HEK293 (cell line): ENCODE measurements at regions not wholly inside any gene's neighbourhood (a gene's known extent, or its start where the extent isn't known, plus 50 kb on each side); places are given as distances from the start of the nearest gene placed in this dataset.

ENCODE experiments used
- CTCF ChIA-PET: fragments of 350-600 bp; formaldehyde crosslinking; extraction: SDS; loops from one replicate; lab custom pipeline; 2021; ENCODE audit warnings: antibody characterized with exemption; lab: Yijun Ruan, JAX
- POLR2A ChIA-PET: fragments of 300-600 bp; formaldehyde crosslinking; extraction: SDS; loops from one replicate; lab custom pipeline; 2020; ENCODE audit warnings: antibody characterized with exemption, inconsistent platforms; lab: Yijun Ruan, JAX
- H3K27ac ChIP-seq: fragments of 200-500 bp; sonication (Bioruptor generic); 2 replicates; pipeline ENCODE4 v1.5.1; 2014; ENCODE audit warnings: low read depth, low read length, control low read depth, inconsistent platforms; ENCODE audit errors: extremely low read depth
- H3K36me3 ChIP-seq, 2 experiments: fragments of 200-500 bp in 1 of 2; sonication (Bioruptor generic) in 1 of 2; 1 replicate in 1 of 2; 2 replicates in 1 of 2; pipeline ENCODE4 v1.5.1; 2014 to 2017; ENCODE audit warnings: inconsistent platforms in 2 of 2, low read length in 2 of 2; ENCODE audit not compliant: control insufficient read depth in 2 of 2, insufficient read depth in 1 of 2
- H3K4me1 ChIP-seq: fragments of 200-500 bp; sonication (Bioruptor generic); 2 replicates; pipeline ENCODE4 v1.5.1; 2014; ENCODE audit warnings: mild to moderate bottlenecking, low read length, inconsistent platforms; ENCODE audit not compliant: control insufficient read depth, insufficient read depth
- H3K4me3 ChIP-seq: 2 replicates; pipeline ENCODE4 v1.5.1; 2011; ENCODE audit warnings: low read depth, mild to moderate bottlenecking, control low read depth, low read length, moderate library complexity
- H3K9me3 ChIP-seq: fragments of 200-500 bp; sonication (Bioruptor generic); 2 replicates; pipeline ENCODE4 v1.5.1; 2014; ENCODE audit warnings: low read depth, low read length, inconsistent platforms; ENCODE audit not compliant: control insufficient read depth, insufficient read depth
- BCL6B ChIP-seq: fragments of 450-650 bp; formaldehyde crosslinking; IDR thresholded peaks from 2 replicates; pipeline ENCODE4 v1.5.1; 2017; ENCODE audit warnings: missing biosample characterization, missing genetic modification characterization
- GFI1B ChIP-seq: fragments of 450-650 bp; formaldehyde crosslinking; IDR thresholded peaks from 2 replicates; pipeline ENCODE4 v1.5.1; 2016; ENCODE audit warnings: missing biosample characterization, missing genetic modification characterization
- GLI4 ChIP-seq: fragments of 450-650 bp; formaldehyde crosslinking; IDR thresholded peaks from 2 replicates; pipeline ENCODE4 v1.5.1; 2016; ENCODE audit warnings: missing biosample characterization, missing genetic modification characterization
- GLIS1 ChIP-seq: fragments of 450-650 bp; formaldehyde crosslinking; IDR thresholded peaks from 2 replicates; pipeline ENCODE4 v1.5.1; 2016; ENCODE audit warnings: missing biosample characterization, missing genetic modification characterization
- HIC1 ChIP-seq: fragments of 450-650 bp; formaldehyde crosslinking; IDR thresholded peaks from 2 replicates; pipeline ENCODE4 v1.5.1; 2016; ENCODE audit warnings: missing biosample characterization, missing genetic modification characterization
- INSM2 ChIP-seq: fragments of 450-650 bp; formaldehyde crosslinking; IDR thresholded peaks from 2 replicates; pipeline ENCODE4 v1.5.1; 2016; ENCODE audit warnings: missing biosample characterization, missing genetic modification characterization
- KLF10 ChIP-seq: fragments of 450-650 bp; IDR thresholded peaks from 2 replicates; pipeline ENCODE4 v1.5.1; 2018; ENCODE audit warnings: missing biosample characterization, mild to moderate bottlenecking, missing genetic modification characterization
- KLF7 ChIP-seq: fragments of 450-650 bp; formaldehyde crosslinking; IDR thresholded peaks from 2 replicates; pipeline ENCODE4 v1.5.1; 2016; ENCODE audit warnings: missing biosample characterization, missing genetic modification characterization, borderline replicate concordance
- SCRT2 ChIP-seq: fragments of 450-650 bp; formaldehyde crosslinking; IDR thresholded peaks from 2 replicates; pipeline ENCODE4 v1.5.1; 2016; ENCODE audit warnings: missing biosample characterization, missing genetic modification characterization
- TCF7L2 ChIP-seq: IDR thresholded peaks from 2 replicates; pipeline ENCODE4 v1.6.1; 2011; ENCODE audit warnings: low read depth, mild to moderate bottlenecking, inconsistent platforms, low read length, moderate library complexity, borderline replicate concordance
- ZBTB11 ChIP-seq: fragments of 450-650 bp; formaldehyde crosslinking; conservative IDR thresholded peaks from 2 replicates; pipeline ENCODE4 v1.5.1; 2016; ENCODE audit warnings: low read depth, missing biosample characterization, missing genetic modification characterization
- ZBTB49 ChIP-seq: fragments of 450-650 bp; formaldehyde crosslinking; IDR thresholded peaks from 2 replicates; pipeline ENCODE4 v1.5.1; 2016; ENCODE audit warnings: missing biosample characterization, missing genetic modification characterization, low read depth
- ZNF184 ChIP-seq: fragments of 450-650 bp; IDR thresholded peaks from 2 replicates; pipeline ENCODE4 v1.5.1; 2018; ENCODE audit warnings: missing biosample characterization, mild to moderate bottlenecking, missing genetic modification characterization
- ZNF362 ChIP-seq: fragments of 450-650 bp; formaldehyde crosslinking; IDR thresholded peaks from 2 replicates; pipeline ENCODE4 v1.5.1; 2016; ENCODE audit warnings: missing biosample characterization, missing genetic modification characterization
- ZNF571 ChIP-seq: fragments of 450-650 bp; formaldehyde crosslinking; IDR thresholded peaks from 2 replicates; pipeline ENCODE4 v1.5.0; 2017; ENCODE audit warnings: missing biosample characterization, missing genetic modification characterization
- ZNF600 ChIP-seq: fragments of 450-650 bp; formaldehyde crosslinking; IDR thresholded peaks from 2 replicates; pipeline ENCODE4 v1.5.1; 2016; ENCODE audit warnings: missing biosample characterization, missing genetic modification characterization
- ZNF610 ChIP-seq: fragments of 450-650 bp; formaldehyde crosslinking; IDR thresholded peaks from 2 replicates; pipeline ENCODE4 v1.5.1; 2016; ENCODE audit warnings: missing biosample characterization, missing genetic modification characterization, borderline replicate concordance
- ZNF629 ChIP-seq: fragments of 450-650 bp; formaldehyde crosslinking; IDR thresholded peaks from 2 replicates; pipeline ENCODE4 v1.5.1; 2017; ENCODE audit warnings: missing biosample characterization, missing genetic modification characterization
- ZNF692 ChIP-seq: fragments of 450-650 bp; formaldehyde crosslinking; IDR thresholded peaks from 2 replicates; pipeline ENCODE4 v1.5.1; 2016; ENCODE audit warnings: missing biosample characterization, missing genetic modification characterization
- ZSCAN16 ChIP-seq: fragments of 450-650 bp; formaldehyde crosslinking; IDR thresholded peaks from 2 replicates; pipeline ENCODE4 v1.5.1; 2016; ENCODE audit warnings: missing biosample characterization, missing genetic modification characterization

GRCh38 chr20:51931371-51931781, 129.1 kb upstream of the SALL4 start:
- CTCF ChIA-PET = interaction anchor here (0.5 to 1.1 kb wide), 4 partner anchors 33 to 226 kb away, joined by 3 to 4 read pairs (median 3); no protein-coding TSS in a partner anchor
- peaks cover 29% of the 10 kb centered on the region for H3K4me1 ChIP-seq
- TF ChIP-seq ZBTB11 (tag by site-specific recombination) (0 out of 2 replicates have a peak, but pooled peaks have one; percentile 22), INSM2 (no peak), ZNF600 (tag by site-specific recombination) (no peak), TCF7L2 (peak; percentile 88; the same call in 1 of the 2 replicates), GFI1B (tag by site-specific recombination) (no peak), ZNF692 (no peak), BCL6B (tag by site-specific recombination) (peak; percentile 69; the same call in 1 of the 2 replicates), ZNF184 (no peak), ZBTB49 (tag by site-specific recombination) (no peak)

GRCh38 chr20:51930775-51931174, 128.5 kb upstream of the SALL4 start:
- POLR2A ChIA-PET = no interaction called here
- Histone ChIP-seq H3K27ac (no peak overlapping the region; the same call in 1 of the 2 replicates), H3K4me3 (no peak overlapping the region), H3K9me3 (no peaks in the 10 kb centered on the region), H3K4me1 (peaks cover 29% of the 10 kb centered on the region), H3K36me3 (no peaks in the 10 kb centered on the region)
- CTCF ChIA-PET = interaction anchor here (0.5 to 1.1 kb wide), 4 partner anchors 34 to 364 kb away, joined by 3 read pairs; no protein-coding TSS in a partner anchor
- TF ChIP-seq ZNF362 (tag by site-specific recombination) (no peak), ZSCAN16 (no peak), GLIS1 (tag by site-specific recombination) (peak; percentile 38; the same call in 1 of the 2 replicates), ZNF571 (tag by site-specific recombination) (no peak), HIC1 (tag by site-specific recombination) (peak; percentile 65; the same call in 1 of the 2 replicates), ZNF629 (tag by site-specific recombination) (peak; percentile 83), ZNF610 (tag by site-specific recombination) (no peak), GLI4 (tag by site-specific recombination) (no peak), ZNF184 (peak; percentile 77), KLF10 (tag by site-specific recombination) (peak; percentile 69), KLF7 (tag by site-specific recombination) (no peak), SCRT2 (tag by site-specific recombination) (peak; percentile 36; the same call in 1 of the 2 replicates)

More at GRCh38 chr20:51931371-51931781, 129.1 kb upstream of the SALL4 start:
- Histone ChIP-seq H3K27ac (no peak overlapping the region), H3K9me3 (no peaks in the 10 kb centered on the region), H3K36me3 (no peaks in the 10 kb centered on the region), H3K4me3 (no peak overlapping the region)
- POLR2A ChIA-PET = no interaction called here
